AG10803 (cell line): ENCODE measurements at regions not wholly inside any gene's neighbourhood (a gene's known extent, or its start where the extent isn't known, plus 50 kb on each side); places are given as distances from the start of the nearest gene placed in this dataset.
A peak's percentile ranks its signal among the peaks of the same experiment; 100 is the strongest.

Experiments
- DNase-seq: peaks from one replicate; pipeline ENCODE4 v3.0.0; 2010; ENCODE audit warnings: low read depth
- H3K4me3 ChIP-seq: 2 replicates; pipeline ENCODE4 v1.5.1; 2011; ENCODE audit warnings: mild to moderate bottlenecking, low read length, control low read depth
- CTCF ChIP-seq: conservative IDR thresholded peaks from 2 replicates; pipeline ENCODE4 v1.5.1; 2011; ENCODE audit warnings: mild to moderate bottlenecking, low read length, control low read depth, inconsistent platforms

GRCh38 chr17:73998653-73999645 lies 204.5 kb upstream of the RPL38 start:
- DNase-seq = no peak
- H3K4me3 ChIP-seq = no peak overlapping the region
- peak; percentile 58 for TF ChIP-seq CTCF

GRCh38 chr17:74001145-74001544 lies 202.3 kb upstream of the RPL38 start:
- no peak for TF ChIP-seq CTCF
- no peak for DNase-seq

GRCh38 chr17:74002241-74002640 lies 201.2 kb upstream of the RPL38 start:
- no peak for DNase-seq
- H3K4me3 ChIP-seq = no peak overlapping the region
- TF ChIP-seq CTCF = no peak

More at GRCh38 chr17:74001145-74001544, 202.3 kb upstream of the RPL38 start:
- no peak overlapping the region for H3K4me3 ChIP-seq

GRCh38 chr17:74004056-74004455 lies 199.4 kb upstream of the RPL38 start:
- H3K4me3 ChIP-seq = no peak overlapping the region
- no peak for DNase-seq
- TF ChIP-seq CTCF = no peak

- H3K4me3 ChIP-seq = no peak overlapping the region
- TF ChIP-seq CTCF = no peak
- DNase-seq = no peak
Observed at GRCh38 chr17:74005790-74006189, 197.7 kb upstream of the RPL38 start.

GRCh38 chr17:74006371-74006770 lies 197.1 kb upstream of the RPL38 start:
- H3K4me3 ChIP-seq = no peak overlapping the region
- no peak for TF ChIP-seq CTCF
- no peak for DNase-seq

GRCh38 chr17:74008196-74008595 lies 195.3 kb upstream of the RPL38 start:
- no peak for DNase-seq
- no peak overlapping the region for H3K4me3 ChIP-seq
- TF ChIP-seq CTCF = peak; percentile 24
